Trophoblast cell (in vitro differentiated cells and primary cell): ENCODE measurements at regions not wholly inside any gene's neighbourhood (a gene's known extent, or its start where the extent isn't known, plus 50 kb on each side); places are given as distances from the start of the nearest gene placed in this dataset.

Source experiments
- DNase-seq, 2 donors: peaks; one replicate each; pipeline ENCODE4 v3.0.0-alpha.2; 2016
- H2AFZ ChIP-seq: 2 replicates; pipeline ENCODE4 v1.6.1; 2013; ENCODE audit warnings: low read length, moderate library complexity, mild to moderate bottlenecking; ENCODE audit not compliant: insufficient read depth, poor library complexity
- H2AK5ac ChIP-seq: 2 replicates; pipeline ENCODE4 v1.6.1; 2013; ENCODE audit warnings: mild to moderate bottlenecking, low read length
- H2BK120ac ChIP-seq: 2 replicates; pipeline ENCODE4 v1.6.1; 2013; ENCODE audit warnings: low read length, mild to moderate bottlenecking, moderate library complexity; ENCODE audit not compliant: insufficient read depth, poor library complexity
- H2BK12ac ChIP-seq: 2 replicates; pipeline ENCODE4 v1.6.1; 2013; ENCODE audit warnings: mild to moderate bottlenecking, low read length, moderate library complexity
- H2BK5ac ChIP-seq: 2 replicates; pipeline ENCODE4 v1.6.1; 2013; ENCODE audit warnings: low read length, low read depth, moderate library complexity, mild to moderate bottlenecking; ENCODE audit not compliant: poor library complexity
- H3K14ac ChIP-seq: 2 replicates; pipeline ENCODE4 v1.6.1; 2013; ENCODE audit warnings: mild to moderate bottlenecking, low read length
- H3K18ac ChIP-seq: 2 replicates; pipeline ENCODE4 v1.6.1; 2013; ENCODE audit warnings: mild to moderate bottlenecking, low read length
- H3K23ac ChIP-seq: 2 replicates; pipeline ENCODE4 v1.6.1; 2013; ENCODE audit warnings: low read length
- H3K27ac ChIP-seq: 2 replicates; pipeline ENCODE4 v1.5.1; 2013; ENCODE audit warnings: low read depth, mild to moderate bottlenecking, inconsistent platforms, low read length, moderate library complexity
- H3K27me3 ChIP-seq: 2 replicates; pipeline ENCODE4 v1.6.1; 2013; ENCODE audit warnings: inconsistent platforms, mild to moderate bottlenecking, low read length, moderate library complexity; ENCODE audit not compliant: insufficient read depth
- H3K36me3 ChIP-seq, 2 experiments: 1 replicate in 1 of 2; 2 replicates in 1 of 2; pipeline ENCODE4 v1.6.1; 2013; ENCODE audit warnings: low read length in 2 of 2, mild to moderate bottlenecking in 2 of 2, moderate library complexity in 1 of 2; ENCODE audit not compliant: insufficient read depth in 2 of 2, control insufficient read depth in 1 of 2
- H3K4ac ChIP-seq: 2 replicates; pipeline ENCODE4 v1.6.1; 2013; ENCODE audit warnings: low read depth, mild to moderate bottlenecking, low read length, moderate library complexity
- H3K4me1 ChIP-seq, 2 experiments: 1 replicate in 1 of 2; 2 replicates in 1 of 2; pipeline ENCODE4 v1.6.1; 2013; ENCODE audit warnings: low read length in 2 of 2, mild to moderate bottlenecking in 2 of 2, moderate library complexity in 1 of 2; ENCODE audit not compliant: insufficient read depth in 2 of 2, control insufficient read depth in 1 of 2
- H3K4me2 ChIP-seq: 2 replicates; pipeline ENCODE4 v1.6.1; 2013; ENCODE audit warnings: inconsistent platforms, mild to moderate bottlenecking, low read length, moderate library complexity
- H3K4me3 ChIP-seq: 2 replicates; pipeline ENCODE4 v1.5.1; 2013; ENCODE audit warnings: mild to moderate bottlenecking, low read depth, low read length, inconsistent platforms
- H3K79me1 ChIP-seq: one replicate; pipeline ENCODE4 v1.6.1; 2013; ENCODE audit warnings: low read length
- H3K79me2 ChIP-seq: 2 replicates; pipeline ENCODE4 v1.6.1; 2013; ENCODE audit warnings: low read length, mild to moderate bottlenecking; ENCODE audit not compliant: control insufficient read depth, insufficient read depth, poor library complexity
- H3K9ac ChIP-seq: 2 replicates; pipeline ENCODE4 v1.6.1; 2013; ENCODE audit warnings: mild to moderate bottlenecking, low read length
- H3K9me3 ChIP-seq: 2 replicates; pipeline ENCODE4 v1.6.1; 2013; ENCODE audit warnings: low read depth, mild to moderate bottlenecking, control low read depth, inconsistent platforms, low read length; ENCODE audit not compliant: insufficient read depth
- H4K12ac ChIP-seq: 2 replicates; pipeline ENCODE4 v1.6.1; 2013; ENCODE audit warnings: low read depth, mild to moderate bottlenecking, low read length, moderate library complexity
- H4K8ac ChIP-seq: 2 replicates; pipeline ENCODE4 v1.6.1; 2013; ENCODE audit warnings: low read depth, mild to moderate bottlenecking, low read length, moderate library complexity
- H4K91ac ChIP-seq: one replicate; pipeline ENCODE4 v1.6.1; 2013; ENCODE audit warnings: low read depth, mild to moderate bottlenecking, low read length, moderate library complexity
- WGBS: extraction: QIAGEN DNeasy Blood & Tissue Kit; methylation state at CpG from one replicate; pipeline ENCODE4 v1.1.7; 2013; ENCODE audit warnings: missing lambda C conversion rate; ENCODE audit not compliant: insufficient read length, insufficient coverage; ENCODE audit errors: extremely low coverage; 5-methylcytosine and 5-hydroxymethylcytosine counted together

- DNase-seq, result no peak
Measured at GRCh38 chr7:136312592-136312991, 335.4 kb upstream of the MTPN start.

GRCh38 chr7:136309407-136309806 is 332.2 kb upstream of the MTPN start:
- Histone ChIP-seq H2BK12ac (no peak overlapping the region), H3K79me1 (no peaks in the 10 kb centered on the region), H3K4ac (no peak overlapping the region), H3K14ac (no peak overlapping the region), H2AK5ac (no peak overlapping the region), H3K36me3 (no peaks in the 10 kb centered on the region), H3K18ac (no peak overlapping the region), H3K4me1 (no peaks in the 10 kb centered on the region), H2BK120ac (no peak overlapping the region), H3K27ac (no peak overlapping the region), H3K79me2 (no peaks in the 10 kb centered on the region), H3K9me3 (no peaks in the 10 kb centered on the region), H2AFZ (no peak overlapping the region), H2BK5ac (no peak overlapping the region), H4K8ac (no peak overlapping the region), H3K23ac (no peak overlapping the region), H3K9ac (no peak overlapping the region), H4K12ac (no peak overlapping the region), H3K4me3 (no peak overlapping the region), H4K91ac (no peak overlapping the region), H3K27me3 (no peaks in the 10 kb centered on the region), H3K4me2 (no peak overlapping the region)
- DNase-seq, result no peak
- WGBS, result no CpG with 5 or more reads among the region's 1 CpG

More at GRCh38 chr7:136312592-136312991, 335.4 kb upstream of the MTPN start:
- Histone ChIP-seq H3K23ac (no peak overlapping the region), H3K4me1 (no peaks in the 10 kb centered on the region), H3K27ac (no peak overlapping the region), H3K36me3 (no peaks in the 10 kb centered on the region), H4K12ac (no peak overlapping the region), H3K4me2 (no peak overlapping the region), H3K79me2 (no peaks in the 10 kb centered on the region), H3K9ac (no peak overlapping the region), H3K18ac (no peak overlapping the region), H2BK12ac (no peak overlapping the region), H3K27me3 (no peaks in the 10 kb centered on the region), H4K91ac (no peak overlapping the region), H3K14ac (no peak overlapping the region), H3K79me1 (no peaks in the 10 kb centered on the region), H2AK5ac (no peak overlapping the region), H2BK120ac (no peak overlapping the region), H3K9me3 (no peaks in the 10 kb centered on the region), H2AFZ (no peak overlapping the region), H3K4me3 (no peak overlapping the region), H4K8ac (no peak overlapping the region), H3K4ac (no peak overlapping the region), H2BK5ac (no peak overlapping the region)
- no CpG with 5 or more reads among the region's 1 CpG for WGBS

DNA sequence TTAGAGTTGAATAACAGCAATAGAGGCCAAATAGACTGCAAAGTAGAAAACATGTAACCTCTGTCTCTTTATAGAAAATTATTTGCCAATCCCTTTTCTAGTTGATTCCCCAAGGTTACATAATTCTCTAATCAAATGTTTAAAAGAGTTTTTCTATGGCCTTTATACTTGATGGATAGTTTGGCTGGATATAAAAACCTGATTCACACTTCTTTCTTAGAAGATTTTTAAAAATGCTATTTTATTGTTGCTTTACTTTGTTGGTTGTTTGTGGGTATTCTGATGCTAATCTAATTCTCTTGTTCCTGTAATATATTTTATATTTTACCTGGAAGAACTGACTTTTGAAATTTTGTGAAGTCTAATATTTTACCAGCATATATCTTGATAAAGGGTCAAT is 331.1 kb upstream of the MTPN start:
- no peaks in the 10 kb centered on the region for H3K9me3 ChIP-seq
- no peak for DNase-seq
- H3K79me2 ChIP-seq, result no peaks in the 10 kb centered on the region
- no peaks in the 10 kb centered on the region for H3K36me3 ChIP-seq
- no peak overlapping the region for H3K27ac ChIP-seq
- no peaks in the 10 kb centered on the region for H3K4me1 ChIP-seq
- no peak overlapping the region for H3K14ac ChIP-seq
- no peak overlapping the region for H3K9ac ChIP-seq
- no peak overlapping the region for H3K4ac ChIP-seq
- no peak overlapping the region for H2AFZ ChIP-seq
- no peak overlapping the region for H3K4me3 ChIP-seq
- H4K91ac ChIP-seq, result no peak overlapping the region
- no peak overlapping the region for H3K23ac ChIP-seq
- no peak overlapping the region for H4K8ac ChIP-seq
- no peaks in the 10 kb centered on the region for H3K79me1 ChIP-seq
- H4K12ac ChIP-seq, result no peak overlapping the region
- no peak overlapping the region for H3K4me2 ChIP-seq
- H2BK12ac ChIP-seq, result no peak overlapping the region
- no peaks in the 10 kb centered on the region for H3K27me3 ChIP-seq
- H2BK5ac ChIP-seq, result no peak overlapping the region
- no peak overlapping the region for H3K18ac ChIP-seq
- no peak overlapping the region for H2AK5ac ChIP-seq
- H2BK120ac ChIP-seq, result no peak overlapping the region

DNA sequence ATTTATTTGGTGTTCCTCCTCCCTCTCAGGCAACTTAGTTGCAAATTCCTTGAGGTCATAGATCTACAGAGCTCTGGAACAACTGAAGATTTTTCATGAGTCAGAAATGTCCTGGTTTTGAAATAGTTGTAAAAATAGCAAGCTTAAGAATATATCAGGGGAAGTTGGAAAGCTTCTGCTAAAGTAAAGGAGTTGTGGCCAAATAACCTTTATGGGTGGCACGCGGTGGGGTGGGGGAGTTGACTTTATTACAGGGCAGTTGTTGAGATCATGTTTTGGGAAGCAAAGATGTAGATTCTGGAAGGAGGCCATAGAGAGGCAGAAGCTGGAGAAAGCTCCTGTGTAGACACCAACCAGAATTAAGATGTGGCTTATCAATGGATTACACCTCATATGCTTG is 326.0 kb upstream of the MTPN start:
- WGBS, result no CpG with 5 or more reads among the region's 2 CpGs

More for the DNA sequence above, 326.0 kb upstream of the MTPN start:
- no peaks in the 10 kb centered on the region for H3K79me1 ChIP-seq
- no peak overlapping the region for H2BK5ac ChIP-seq
- no peak overlapping the region for H2BK120ac ChIP-seq
- no peaks in the 10 kb centered on the region for H3K4me1 ChIP-seq
- no peak overlapping the region for H3K14ac ChIP-seq
- H3K36me3 ChIP-seq, result no peaks in the 10 kb centered on the region
- no peak overlapping the region for H4K8ac ChIP-seq
- H3K4me3 ChIP-seq, result no peak overlapping the region
- no peak overlapping the region for H3K9ac ChIP-seq
- H3K23ac ChIP-seq, result no peak overlapping the region
- no peak overlapping the region for H4K12ac ChIP-seq
- H3K4ac ChIP-seq, result no peak overlapping the region
- H2AFZ ChIP-seq, result no peak overlapping the region
- no peak for DNase-seq
- no peaks in the 10 kb centered on the region for H3K27me3 ChIP-seq
- H3K18ac ChIP-seq, result no peak overlapping the region
- no peak overlapping the region for H3K27ac ChIP-seq
- H3K9me3 ChIP-seq, result no peaks in the 10 kb centered on the region
- no peak overlapping the region for H4K91ac ChIP-seq
- no peak overlapping the region for H2AK5ac ChIP-seq
- H3K4me2 ChIP-seq, result no peak overlapping the region
- no peaks in the 10 kb centered on the region for H3K79me2 ChIP-seq
- H2BK12ac ChIP-seq, result no peak overlapping the region
